GM20000 (cell line): ENCODE measurements at regions not wholly inside any gene's neighbourhood (a gene's known extent, or its start where the extent isn't known, plus 50 kb on each side); places are given as distances from the start of the nearest gene placed in this dataset.

Source experiments
- DNase-seq: peaks from one replicate; pipeline ENCODE4 v3.0.0; 2012; ENCODE audit warnings: low spot score
- TF ChIP-seq, protein P1 (sequence below): IDR thresholded peaks from 2 replicates; pipeline ENCODE4 v1.5.1; 2012; ENCODE audit warnings: mild to moderate bottlenecking, control low read depth; ENCODE audit errors: extremely low read depth, missing control alignments

DNA sequence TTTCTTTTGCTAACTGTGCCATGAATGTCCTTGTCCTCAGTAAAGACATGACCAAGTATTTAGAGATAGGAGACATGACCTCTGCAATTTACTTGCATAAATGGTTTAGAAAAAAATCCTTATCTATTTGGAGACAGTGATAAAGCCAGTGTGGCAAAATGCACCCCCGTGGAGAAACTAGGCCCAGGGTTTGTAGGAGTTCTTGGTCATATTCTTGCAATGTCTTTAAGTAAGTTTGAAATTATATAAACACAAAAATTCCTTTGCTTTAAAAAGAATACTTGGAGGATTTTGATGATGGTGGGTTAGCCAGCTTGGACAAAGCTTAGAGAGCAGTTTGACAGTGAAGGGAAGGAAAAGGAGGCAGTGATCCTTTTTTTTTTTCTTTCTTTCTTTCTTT lies 101.9 kb upstream of the SLC45A1 start:
- TF ChIP-seq, protein P1, sequence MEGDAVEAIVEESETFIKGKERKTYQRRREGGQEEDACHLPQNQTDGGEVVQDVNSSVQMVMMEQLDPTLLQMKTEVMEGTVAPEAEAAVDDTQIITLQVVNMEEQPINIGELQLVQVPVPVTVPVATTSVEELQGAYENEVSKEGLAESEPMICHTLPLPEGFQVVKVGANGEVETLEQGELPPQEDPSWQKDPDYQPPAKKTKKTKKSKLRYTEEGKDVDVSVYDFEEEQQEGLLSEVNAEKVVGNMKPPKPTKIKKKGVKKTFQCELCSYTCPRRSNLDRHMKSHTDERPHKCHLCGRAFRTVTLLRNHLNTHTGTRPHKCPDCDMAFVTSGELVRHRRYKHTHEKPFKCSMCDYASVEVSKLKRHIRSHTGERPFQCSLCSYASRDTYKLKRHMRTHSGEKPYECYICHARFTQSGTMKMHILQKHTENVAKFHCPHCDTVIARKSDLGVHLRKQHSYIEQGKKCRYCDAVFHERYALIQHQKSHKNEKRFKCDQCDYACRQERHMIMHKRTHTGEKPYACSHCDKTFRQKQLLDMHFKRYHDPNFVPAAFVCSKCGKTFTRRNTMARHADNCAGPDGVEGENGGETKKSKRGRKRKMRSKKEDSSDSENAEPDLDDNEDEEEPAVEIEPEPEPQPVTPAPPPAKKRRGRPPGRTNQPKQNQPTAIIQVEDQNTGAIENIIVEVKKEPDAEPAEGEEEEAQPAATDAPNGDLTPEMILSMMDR, result no peak
- no peak for DNase-seq

DNA sequence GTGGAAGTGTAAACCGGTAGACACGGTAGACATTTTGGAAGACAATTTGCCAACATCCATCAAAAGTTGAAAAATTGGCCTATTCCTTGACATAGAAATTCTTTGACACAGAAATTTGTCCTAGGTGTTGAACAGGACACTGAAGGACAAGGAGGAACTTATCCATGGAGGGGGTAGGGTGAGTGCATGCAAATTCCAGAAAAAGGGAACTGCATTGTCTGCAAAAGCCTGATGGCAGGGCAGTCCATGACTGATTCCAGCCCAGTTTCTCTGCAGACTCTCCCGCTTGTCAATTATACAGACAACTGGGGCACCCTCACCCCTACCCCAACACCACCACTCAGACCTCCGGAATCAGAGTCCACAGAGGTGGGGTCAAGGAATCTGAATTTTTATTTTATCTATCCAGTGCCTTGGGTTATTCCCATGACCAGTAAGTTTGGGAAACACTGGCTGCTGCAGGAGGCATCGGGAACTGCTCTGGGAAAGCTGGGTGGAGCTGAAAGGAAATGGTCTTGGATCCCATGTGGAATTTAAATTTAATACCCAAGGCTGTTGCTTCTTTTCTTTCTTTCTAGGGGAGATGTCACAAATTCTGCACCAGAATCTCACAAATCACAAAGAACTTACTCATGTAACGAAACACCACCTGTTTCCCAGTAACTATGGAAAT lies 103.3 kb upstream of the SLC45A1 start:
- DNase-seq, result no peak
- TF ChIP-seq, protein P1, result no peak

DNA sequence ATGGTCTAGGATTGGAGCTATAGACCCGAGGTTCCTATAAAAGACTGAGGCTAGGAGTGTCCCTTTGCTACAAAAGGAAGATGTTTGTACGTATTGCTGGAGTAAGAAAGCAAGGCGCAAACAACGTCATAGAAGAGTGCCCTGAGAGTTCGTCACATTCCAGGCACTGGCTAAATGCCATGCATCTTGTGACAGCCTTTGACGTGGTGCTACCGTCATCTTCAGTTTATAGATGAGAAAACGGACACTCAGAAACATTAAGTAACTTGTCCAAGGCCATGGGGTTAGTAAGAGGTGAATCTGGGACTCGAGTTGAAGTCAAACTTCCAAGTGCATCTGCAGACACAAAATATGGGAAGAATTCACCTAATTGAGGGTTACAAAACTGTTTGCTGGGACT lies 104.2 kb upstream of the SLC45A1 start:
- DNase-seq, result no peak
- TF ChIP-seq, protein P1, result no peak

DNA sequence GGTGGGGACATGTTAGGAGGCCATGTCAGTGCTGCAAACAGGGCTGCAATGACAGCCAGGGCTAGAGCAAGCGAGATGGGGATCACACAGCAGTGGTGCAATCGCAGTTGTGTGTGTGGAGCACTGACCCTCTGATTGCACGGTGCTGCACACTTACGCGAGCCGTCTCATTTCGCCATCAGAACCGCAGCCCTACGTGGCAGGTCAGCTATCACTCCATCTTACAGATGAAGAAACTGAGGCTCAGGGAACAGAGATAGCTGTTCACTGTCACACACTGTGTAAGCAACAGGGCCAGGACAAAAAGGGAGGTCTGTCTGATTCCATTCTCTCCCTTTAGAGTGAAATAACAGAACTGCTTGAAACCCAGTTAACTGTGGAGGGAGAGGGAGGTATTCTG lies 104.8 kb upstream of the SLC45A1 start:
- no peak for DNase-seq
- TF ChIP-seq, protein P1, result no peak

DNA sequence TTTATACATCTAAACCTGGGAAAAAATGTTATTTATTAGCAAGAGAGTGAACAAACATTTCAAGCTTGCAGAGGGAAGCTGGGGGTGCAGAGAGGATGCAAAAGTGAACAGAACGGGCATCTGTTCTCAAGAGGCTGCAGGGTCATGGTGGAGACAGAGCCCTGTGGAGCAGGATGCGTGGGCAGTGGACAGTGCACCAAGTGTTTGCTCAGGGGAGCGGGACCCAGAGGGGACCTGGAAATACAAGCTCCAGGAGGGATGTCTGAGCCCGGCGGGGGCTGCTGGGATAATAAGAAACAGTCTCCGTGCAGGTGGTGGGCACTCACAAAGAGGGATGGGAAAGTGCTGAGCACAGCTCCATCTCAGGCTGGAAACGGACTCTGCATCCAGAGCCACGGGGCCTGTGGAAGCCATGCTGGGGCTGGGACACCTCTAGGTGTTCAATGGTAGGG lies 105.3 kb upstream of the SLC45A1 start:
- no peak for DNase-seq
- TF ChIP-seq, protein P1, result no peak

DNA sequence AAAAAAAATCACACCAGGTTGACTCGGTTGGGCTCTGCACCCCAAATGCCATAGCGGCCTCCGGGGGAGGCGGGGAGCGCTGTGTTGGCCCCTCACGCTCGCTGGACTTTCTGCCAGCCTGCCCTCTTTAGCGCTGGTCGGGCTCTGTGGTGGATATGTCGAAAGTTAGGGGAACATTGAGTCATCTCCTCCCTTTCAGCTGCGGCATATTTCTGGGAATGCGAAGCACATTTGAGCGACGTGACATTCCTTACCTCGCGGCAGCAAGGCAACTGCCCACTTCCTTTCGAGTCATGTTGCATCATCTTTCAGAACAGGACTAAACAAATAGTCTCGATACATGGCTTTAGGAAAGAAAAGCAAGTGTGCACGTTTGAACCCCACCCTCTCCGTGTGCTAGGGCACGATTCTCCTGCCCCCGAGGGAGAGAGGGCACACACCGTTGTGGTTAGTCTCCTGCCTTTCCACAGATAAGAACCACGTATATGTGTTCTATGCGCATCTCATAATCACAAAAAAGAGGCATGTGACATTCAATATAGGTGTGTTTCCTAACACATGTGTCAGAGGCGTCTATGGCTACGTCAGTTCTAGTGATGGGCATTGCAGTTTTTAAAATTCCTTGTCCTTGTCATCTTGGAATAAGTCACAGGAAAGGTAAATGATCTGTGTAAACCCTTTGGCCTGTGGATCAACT lies 105.9 kb upstream of the SLC45A1 start:
- TF ChIP-seq, protein P1, result no peak
- no peak for DNase-seq

DNA sequence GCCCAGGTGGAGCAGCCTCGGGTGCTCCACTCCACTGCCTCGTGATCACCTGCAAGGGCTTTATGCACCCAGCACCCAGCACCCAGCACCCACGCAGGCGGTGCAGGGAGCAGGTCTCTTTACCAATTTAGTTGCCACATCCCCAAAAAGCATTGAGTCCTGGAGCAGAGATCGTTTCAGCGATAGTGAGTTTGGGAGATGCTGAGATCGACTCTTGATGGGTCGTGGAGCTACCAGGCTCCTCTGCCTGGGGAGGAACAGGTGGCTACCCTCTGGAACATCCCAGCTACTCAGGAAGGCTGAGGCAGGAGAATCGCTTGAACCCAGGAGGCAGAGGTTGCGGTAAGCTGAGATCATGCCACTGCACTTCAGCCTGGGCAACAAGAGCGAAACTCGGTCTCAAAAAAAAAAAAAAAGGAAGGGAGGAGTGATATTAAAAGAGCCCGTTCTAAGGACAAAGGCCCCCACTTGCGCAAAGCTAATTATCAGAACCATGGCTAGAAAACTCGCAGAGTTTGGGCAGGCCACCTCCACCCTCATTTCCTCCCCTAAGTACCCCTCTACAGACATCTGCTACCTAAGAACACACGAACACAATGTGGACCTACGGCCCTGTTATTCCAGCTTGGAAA lies 106.5 kb upstream of the SLC45A1 start:
- TF ChIP-seq, protein P1, result no peak
- no peak for DNase-seq
